C4-2B (cell line): ENCODE measurements at regions not wholly inside any gene's neighbourhood (a gene's known extent, or its start where the extent isn't known, plus 50 kb on each side); places are given as distances from the start of the nearest gene placed in this dataset.

Experiments
- ZFX ChIP-seq: fragments of 450-650 bp; IDR thresholded peaks from 2 replicates; pipeline ENCODE4 v1.6.1; 2017
- TF ChIP-seq, protein P1 (sequence below): fragments of 450-650 bp; conservative IDR thresholded peaks from 2 replicates; pipeline ENCODE4 v1.5.1; 2017; ENCODE audit warnings: mild to moderate bottlenecking

DNA sequence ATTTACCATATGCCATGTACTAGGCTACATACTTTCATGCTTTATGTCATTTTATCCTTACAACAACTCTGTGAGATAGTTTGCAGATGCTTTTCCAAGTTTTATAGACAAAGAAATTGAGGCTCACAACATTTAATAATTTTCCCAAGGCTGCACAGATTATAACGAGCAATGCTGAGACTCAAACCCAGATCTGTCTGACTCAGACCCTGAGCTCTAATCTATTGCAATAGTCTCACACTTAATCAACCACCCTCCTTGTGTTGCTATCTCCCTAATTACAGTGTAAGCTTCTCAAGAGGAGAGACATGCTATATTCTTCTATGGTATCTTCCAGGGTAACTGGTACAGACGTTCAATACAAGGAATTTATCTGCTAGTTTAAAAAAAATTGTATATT, 247.6 kb downstream of the WDR11 start:
- TF ChIP-seq, protein P1, sequence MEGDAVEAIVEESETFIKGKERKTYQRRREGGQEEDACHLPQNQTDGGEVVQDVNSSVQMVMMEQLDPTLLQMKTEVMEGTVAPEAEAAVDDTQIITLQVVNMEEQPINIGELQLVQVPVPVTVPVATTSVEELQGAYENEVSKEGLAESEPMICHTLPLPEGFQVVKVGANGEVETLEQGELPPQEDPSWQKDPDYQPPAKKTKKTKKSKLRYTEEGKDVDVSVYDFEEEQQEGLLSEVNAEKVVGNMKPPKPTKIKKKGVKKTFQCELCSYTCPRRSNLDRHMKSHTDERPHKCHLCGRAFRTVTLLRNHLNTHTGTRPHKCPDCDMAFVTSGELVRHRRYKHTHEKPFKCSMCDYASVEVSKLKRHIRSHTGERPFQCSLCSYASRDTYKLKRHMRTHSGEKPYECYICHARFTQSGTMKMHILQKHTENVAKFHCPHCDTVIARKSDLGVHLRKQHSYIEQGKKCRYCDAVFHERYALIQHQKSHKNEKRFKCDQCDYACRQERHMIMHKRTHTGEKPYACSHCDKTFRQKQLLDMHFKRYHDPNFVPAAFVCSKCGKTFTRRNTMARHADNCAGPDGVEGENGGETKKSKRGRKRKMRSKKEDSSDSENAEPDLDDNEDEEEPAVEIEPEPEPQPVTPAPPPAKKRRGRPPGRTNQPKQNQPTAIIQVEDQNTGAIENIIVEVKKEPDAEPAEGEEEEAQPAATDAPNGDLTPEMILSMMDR = no peak
- no peak for TF ChIP-seq ZFX
